HL-60 (cell line): ENCODE measurements at regions not wholly inside any gene's neighbourhood (a gene's known extent, or its start where the extent isn't known, plus 50 kb on each side); places are given as distances from the start of the nearest gene placed in this dataset.

ENCODE experiments used
- GABPA ChIP-seq: IDR thresholded peaks from 2 replicates; pipeline ENCODE4 v1.6.1; 2012; ENCODE audit warnings: low read depth
- POLR2AphosphoS5 ChIP-seq: IDR thresholded peaks from 2 replicates; pipeline ENCODE4 v1.6.1; 2012; ENCODE audit warnings: low read depth
- TF ChIP-seq, protein P1 (sequence below): IDR thresholded peaks from one replicate; pipeline ENCODE4 v1.5.1; 2011; ENCODE audit warnings: low read length, control low read depth, inconsistent platforms; ENCODE audit not compliant: insufficient read depth

DNA sequence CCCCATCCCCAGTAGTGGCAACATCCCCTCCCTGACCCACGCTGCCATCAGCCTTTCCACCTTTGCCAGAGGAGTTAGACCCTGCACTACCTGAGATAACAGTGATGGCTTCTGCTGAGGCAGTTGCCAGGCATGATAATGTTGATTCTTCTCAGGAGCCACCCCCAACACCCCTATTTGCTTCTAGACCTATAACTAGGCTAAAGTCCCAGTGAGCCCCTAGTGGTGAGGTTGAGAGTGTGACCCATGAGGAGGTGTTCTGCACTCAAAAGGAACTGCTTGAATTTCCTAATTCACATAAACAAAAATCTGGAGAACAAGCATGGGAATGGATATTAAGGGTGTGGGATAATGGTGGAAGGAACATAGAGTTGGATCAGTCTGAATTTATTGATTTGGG, 159.6 kb upstream of the COL11A1 start:
- TF ChIP-seq, protein P1, sequence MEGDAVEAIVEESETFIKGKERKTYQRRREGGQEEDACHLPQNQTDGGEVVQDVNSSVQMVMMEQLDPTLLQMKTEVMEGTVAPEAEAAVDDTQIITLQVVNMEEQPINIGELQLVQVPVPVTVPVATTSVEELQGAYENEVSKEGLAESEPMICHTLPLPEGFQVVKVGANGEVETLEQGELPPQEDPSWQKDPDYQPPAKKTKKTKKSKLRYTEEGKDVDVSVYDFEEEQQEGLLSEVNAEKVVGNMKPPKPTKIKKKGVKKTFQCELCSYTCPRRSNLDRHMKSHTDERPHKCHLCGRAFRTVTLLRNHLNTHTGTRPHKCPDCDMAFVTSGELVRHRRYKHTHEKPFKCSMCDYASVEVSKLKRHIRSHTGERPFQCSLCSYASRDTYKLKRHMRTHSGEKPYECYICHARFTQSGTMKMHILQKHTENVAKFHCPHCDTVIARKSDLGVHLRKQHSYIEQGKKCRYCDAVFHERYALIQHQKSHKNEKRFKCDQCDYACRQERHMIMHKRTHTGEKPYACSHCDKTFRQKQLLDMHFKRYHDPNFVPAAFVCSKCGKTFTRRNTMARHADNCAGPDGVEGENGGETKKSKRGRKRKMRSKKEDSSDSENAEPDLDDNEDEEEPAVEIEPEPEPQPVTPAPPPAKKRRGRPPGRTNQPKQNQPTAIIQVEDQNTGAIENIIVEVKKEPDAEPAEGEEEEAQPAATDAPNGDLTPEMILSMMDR = peak; percentile 7
- TF ChIP-seq POLR2AphosphoS5 (no peak), GABPA (no peak)
